GM21528 (cell line): ENCODE measurements at regions not wholly inside any gene's neighbourhood (a gene's known extent, or its start where the extent isn't known, plus 50 kb on each side); places are given as distances from the start of the nearest gene placed in this dataset.
A peak's percentile ranks its signal among the peaks of the same experiment; 100 is the strongest.
"Not testable (repeated sequence)": the region's sequence is repeated elsewhere in the genome, so short reads cannot be mapped to it uniquely, and the experiment has no call there.

Experiments used
- ATAC-seq: cut with Tn5 transposase; IDR thresholded peaks from one replicate; pipeline ENCODE4 v1.9.1; 2021; ENCODE audit warnings: mild to moderate bottlenecking, moderate library complexity; ENCODE audit not compliant: unreplicated experiment, low FRiP score

GRCh38 chr4:146076081-146076480 lies 99.4 kb upstream of the LSM6 start:
- ATAC-seq, result no peak

DNA sequence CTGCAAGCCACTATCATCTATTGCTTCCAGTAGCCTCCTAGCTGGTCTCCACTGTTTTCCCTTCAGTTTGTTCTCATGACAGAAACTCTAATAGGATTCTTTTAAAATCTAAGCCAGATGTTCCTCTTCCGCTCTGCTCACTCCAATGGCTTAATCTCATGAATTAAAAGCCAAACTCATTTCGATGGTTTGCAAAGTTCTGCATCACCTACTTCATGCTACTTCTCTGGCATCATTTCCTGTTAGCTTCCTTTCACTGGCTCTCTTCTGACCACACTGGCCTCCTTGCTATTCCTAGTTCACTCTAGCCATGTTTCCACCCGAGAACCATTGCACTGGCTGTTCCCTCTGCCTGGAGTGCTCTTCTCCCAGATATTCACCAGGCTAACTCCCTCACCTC lies 102.0 kb upstream of the LSM6 start:
- no peak for ATAC-seq

DNA sequence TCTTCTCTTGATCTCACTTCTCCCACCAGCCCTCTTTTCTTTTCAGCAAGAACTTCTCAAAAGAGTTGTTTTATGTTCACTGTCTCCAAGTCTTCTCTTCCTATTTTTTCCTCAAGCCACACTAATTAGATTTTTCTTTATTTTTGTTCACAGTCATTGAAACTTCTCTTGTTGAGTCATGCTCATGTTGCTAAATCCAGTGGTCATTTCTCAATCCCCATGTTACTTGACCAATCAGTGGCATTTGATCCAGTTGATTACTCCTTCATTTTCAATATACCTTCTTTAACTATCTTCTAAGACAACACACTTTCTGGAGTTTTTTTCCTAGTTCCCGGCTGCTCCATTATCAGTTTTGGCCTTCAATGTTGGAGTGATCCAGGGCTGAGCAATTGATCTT lies 103.1 kb upstream of the LSM6 start:
- ATAC-seq, result no peak

DNA sequence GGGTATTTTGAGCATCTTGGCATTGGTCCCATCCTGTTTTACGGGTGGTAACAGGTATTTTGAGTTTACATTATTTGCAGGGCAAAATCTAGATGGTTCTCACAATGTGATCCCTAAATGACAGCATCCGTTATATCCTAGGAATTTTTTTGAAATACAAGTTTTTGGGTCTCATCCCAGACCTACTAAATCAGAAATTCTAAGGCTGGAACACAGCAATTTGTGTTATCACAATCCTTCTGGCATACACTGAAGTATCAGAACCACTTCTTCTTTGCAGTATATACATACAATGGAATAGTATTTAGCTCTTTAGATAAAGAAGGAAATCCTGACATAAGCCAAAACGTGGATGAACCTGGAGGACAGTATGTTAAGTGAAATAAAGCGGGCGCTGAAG lies 104.1 kb upstream of the LSM6 start:
- ATAC-seq, result no peak

DNA sequence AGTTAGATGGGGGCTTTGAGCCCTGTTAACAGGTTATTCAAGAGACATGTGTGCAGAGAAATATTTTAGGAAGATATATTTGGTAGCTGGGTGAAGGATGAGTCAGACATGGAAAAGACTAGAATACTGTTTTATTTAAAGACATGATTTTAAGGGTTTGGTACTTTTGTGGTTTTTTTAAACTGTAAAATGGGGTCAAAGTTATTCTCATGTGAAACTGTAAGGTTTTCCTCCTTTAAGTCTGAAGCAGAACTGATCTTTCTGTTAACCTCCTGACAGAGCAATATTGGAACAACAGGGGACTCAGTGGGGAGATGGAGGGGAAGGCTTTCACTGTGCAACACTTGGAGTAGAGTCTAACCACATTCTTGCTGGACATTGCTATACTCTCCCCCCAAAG lies 112.4 kb upstream of the LSM6 start:
- ATAC-seq, result peak; percentile 37

- no peak for ATAC-seq
Measured at GRCh38 chr4:146062340-146062739, 113.2 kb upstream of the LSM6 start.

- no peak for ATAC-seq
Measured at GRCh38 chr4:146061610-146062334, 113.7 kb upstream of the LSM6 start.

- ATAC-seq, result peak; percentile 78
Measured at GRCh38 chr4:146059865-146060264, 115.7 kb upstream of the LSM6 start.

- ATAC-seq, result no peak
Measured at GRCh38 chr4:146059151-146059550, 116.4 kb upstream of the LSM6 start.

DNA sequence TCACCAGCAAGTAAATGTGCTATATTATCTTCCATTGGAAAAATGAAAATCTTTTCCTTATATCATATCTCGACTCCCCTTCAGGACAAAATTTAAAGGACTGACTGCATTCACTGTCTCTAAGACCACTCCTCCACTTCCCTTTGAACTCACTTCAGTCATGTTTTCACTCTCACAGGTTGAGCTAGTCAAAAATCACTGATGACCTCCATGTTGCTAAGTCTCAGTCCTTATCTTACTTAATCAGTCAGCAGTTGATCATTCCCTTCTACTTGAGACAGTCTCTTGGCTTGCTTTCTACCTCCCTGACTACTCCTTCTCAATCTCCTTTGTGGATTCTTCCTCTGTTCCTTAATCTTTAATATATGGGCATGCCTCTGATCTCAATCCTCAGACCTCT lies 117.0 kb upstream of the LSM6 start:
- no peak for ATAC-seq

GRCh38 chr4:146054676-146055075 lies 116.1 kb upstream of the ZNF827 start:
- ATAC-seq, result no peak

DNA sequence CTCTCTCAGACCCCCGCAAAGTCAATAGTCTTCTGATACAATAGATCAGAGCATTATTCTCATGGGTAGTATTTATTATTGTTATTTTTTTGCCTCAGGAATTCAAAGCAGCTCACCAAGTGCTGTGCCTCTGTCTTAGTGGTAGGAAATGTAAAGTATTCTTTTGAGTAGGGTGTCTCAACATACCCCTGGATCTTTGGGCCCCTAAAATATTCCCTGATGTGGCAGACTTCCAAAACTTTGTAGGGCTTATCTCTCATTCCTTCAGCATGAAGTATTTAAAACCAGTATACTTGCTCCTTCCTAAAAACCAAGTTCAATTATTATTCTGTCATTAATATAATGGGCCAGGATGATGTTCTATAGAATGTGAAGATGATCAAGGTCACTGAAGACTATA lies 115.3 kb upstream of the ZNF827 start:
- no peak for ATAC-seq

DNA sequence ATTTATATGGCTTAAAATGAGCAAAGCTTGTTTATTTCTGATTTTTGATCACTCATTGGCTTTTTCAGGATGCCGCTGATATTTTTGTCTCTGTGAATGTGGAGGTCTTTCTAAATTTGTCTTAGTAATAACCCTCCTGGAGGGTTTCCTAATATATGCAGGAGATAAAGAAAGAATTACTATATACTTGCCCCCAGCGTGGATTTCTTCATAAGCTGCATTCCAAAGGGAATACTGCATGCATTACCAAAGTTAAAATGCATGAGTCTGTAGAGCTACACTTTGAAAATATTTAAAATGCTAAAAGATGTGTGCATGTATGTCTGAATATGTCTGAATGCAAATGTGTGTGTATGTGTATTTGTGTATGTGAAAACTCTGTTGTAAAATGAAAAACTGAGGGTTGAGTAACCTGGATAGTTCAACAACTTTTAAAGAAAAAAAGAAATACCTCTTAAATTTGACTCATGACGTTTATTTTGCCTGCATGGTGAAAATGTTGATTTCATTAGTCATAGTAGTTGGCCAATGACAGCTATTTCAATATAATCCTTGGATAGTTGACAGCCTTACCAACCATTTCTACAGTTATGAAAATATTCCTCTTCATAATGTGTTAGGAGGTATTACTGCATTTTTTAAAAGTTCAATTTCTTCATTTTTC lies 113.2 kb upstream of the ZNF827 start:
- no peak for ATAC-seq

DNA sequence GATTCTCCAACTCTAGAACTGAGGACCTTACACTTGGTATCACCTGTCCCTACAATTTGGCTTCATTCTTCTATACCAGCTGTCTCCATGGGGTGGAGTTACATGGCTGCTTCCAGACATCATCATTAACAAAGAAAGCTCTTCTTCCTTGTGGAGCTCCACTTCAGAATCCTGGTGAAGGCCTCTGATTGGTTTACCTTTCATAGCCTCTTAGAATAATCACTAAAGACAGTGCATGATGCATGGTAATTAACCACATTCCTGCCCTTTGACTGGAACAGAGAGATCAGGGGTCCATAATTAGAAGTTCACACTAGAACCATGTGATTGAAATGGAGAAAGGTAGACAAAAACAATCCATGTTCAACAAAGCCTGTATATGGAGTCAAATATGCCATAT lies 112.6 kb upstream of the ZNF827 start:
- ATAC-seq, result no peak

GRCh38 chr4:146049802-146050201 lies 111.2 kb upstream of the ZNF827 start:
- ATAC-seq, result peak; percentile 97

DNA sequence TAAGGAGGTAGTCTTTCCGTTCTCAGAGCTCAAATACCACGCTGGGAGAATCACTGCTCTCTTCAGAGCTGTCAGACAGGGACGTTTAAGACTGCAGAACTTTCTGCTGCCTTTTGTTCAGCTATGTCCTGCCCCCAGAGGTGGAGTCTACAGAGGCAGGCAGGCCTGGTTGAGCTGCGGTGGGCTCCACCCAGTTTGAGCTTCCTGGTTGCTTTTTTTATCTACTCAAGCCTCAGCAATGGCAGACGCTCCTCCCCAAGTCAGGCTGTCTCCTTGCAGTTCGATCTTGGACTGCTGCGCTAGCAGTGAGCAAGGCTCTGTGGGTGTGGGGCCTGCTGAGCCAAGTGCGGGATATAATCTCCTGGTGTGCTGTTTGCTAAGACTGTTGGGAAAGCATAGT lies 109.1 kb upstream of the ZNF827 start:
- not testable (repeated sequence) for ATAC-seq

DNA sequence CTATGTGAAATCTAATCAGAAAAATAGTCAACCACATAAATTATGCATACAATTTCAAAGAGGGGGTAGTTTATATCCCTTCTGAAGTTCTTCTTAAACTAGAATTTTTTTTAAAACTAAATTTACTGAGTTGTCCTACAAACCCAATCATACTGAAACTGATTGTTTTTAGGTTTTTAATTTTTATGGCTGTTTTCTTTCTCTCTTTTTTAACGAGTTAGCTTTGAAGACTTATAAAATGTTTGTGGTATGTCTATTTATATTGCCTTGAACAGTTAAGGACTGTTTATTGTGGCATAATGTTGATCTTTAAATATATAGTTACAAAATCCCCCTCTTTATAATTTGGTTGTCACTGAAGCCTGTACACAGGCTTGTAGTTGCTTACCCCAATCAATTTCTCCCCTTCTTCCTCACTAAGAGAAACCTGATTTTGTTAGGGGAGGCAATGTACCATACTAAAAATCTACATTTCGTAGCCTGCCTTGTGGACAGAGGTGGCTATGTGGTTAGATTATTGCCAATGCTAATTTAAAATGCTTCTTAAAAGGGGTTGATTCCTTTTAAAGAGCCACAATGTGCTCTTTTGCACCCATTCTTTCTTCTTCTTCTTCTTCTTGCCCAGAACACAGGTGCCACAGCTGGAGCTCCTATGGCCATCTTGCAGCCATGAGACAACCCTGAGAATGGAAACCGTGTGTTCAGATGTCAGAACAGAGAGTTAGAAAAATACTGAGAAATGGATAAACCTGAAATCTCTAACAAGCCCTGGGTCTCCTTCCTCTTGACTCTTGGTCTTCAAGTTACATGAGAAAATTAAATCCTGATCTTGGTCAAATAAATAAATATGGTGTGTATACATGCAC lies 102.7 kb upstream of the ZNF827 start:
- no peak for ATAC-seq

GRCh38 chr4:146040623-146041022 lies 102.0 kb upstream of the ZNF827 start:
- no peak for ATAC-seq

DNA sequence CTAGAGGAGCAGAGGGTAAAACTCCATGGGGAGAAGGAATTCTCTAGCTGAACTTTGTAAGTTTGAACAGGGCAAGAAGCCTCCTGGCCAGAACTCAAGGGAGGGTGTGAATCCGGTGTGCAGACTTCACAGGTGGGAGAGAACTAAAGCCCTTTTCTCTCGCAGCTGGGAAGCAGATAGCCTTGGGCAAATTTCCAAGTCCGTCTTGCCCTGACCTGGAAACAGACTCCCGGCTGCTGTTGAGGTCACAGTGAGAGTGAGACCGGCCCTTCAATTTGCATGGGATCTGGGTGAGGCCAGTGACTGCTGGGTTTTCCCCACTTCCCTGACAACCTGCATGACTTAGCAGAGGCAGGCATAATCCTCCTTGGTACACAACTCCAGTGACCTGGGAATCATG lies 94.5 kb upstream of the ZNF827 start:
- ATAC-seq, result no peak

GRCh38 chr4:146032234-146032860 lies 93.7 kb upstream of the ZNF827 start:
- no peak for ATAC-seq
